HL-60 (cell line): ENCODE measurements at regions not wholly inside any gene's neighbourhood (a gene's known extent, or its start where the extent isn't known, plus 50 kb on each side); places are given as distances from the start of the nearest gene placed in this dataset.

Experiments used
- DNase-seq, 2 experiments: peaks; one replicate each; pipeline ENCODE4 v3.0.0-alpha.2; 2010 to 2020; ENCODE audit warnings: low read depth in 1 of 2, low spot score in 1 of 2
- H3K27ac ChIP-seq: fragments of 250-450 bp; sonication (Bioruptor Pico); replicated peaks from 2 replicates; pipeline ENCODE4 v1.5.1; 2020; ENCODE audit warnings: mild to moderate bottlenecking, moderate library complexity
- H3K27me3 ChIP-seq: fragments of 250-450 bp; sonication (Bioruptor Pico); 2 replicates; pipeline ENCODE4 v1.5.1; 2021; ENCODE audit warnings: mild to moderate bottlenecking, moderate library complexity; ENCODE audit not compliant: insufficient read depth, poor library complexity, severe bottlenecking
- H3K4me3 ChIP-seq: replicated peaks from 2 replicates; pipeline ENCODE4 v1.5.1; 2011; ENCODE audit warnings: mild to moderate bottlenecking, control low read depth, low read length; ENCODE audit not compliant: insufficient read depth
- CTCF ChIP-seq: IDR thresholded peaks from one replicate; pipeline ENCODE4 v1.5.1; 2011; ENCODE audit warnings: low read length, control low read depth, inconsistent platforms; ENCODE audit not compliant: insufficient read depth
- GABPA ChIP-seq: IDR thresholded peaks from 2 replicates; pipeline ENCODE4 v1.6.1; 2012; ENCODE audit warnings: low read depth
- POLR2AphosphoS5 ChIP-seq: IDR thresholded peaks from 2 replicates; pipeline ENCODE4 v1.6.1; 2012; ENCODE audit warnings: low read depth
- SPI1 ChIP-seq: IDR thresholded peaks from 2 replicates; pipeline ENCODE4 v1.6.1; 2012; ENCODE audit warnings: low read depth, mild to moderate bottlenecking, borderline replicate concordance
- TF ChIP-seq, protein P1 (sequence below): IDR thresholded peaks from 2 replicates; pipeline ENCODE4 v1.6.1; 2012; ENCODE audit warnings: low read depth; ENCODE audit not compliant: insufficient replicate concordance

- Histone ChIP-seq H3K27ac (no peak overlapping the region), H3K27me3 (no peaks in the 10 kb centered on the region), H3K4me3 (no peak overlapping the region)
- DNase-seq: no peak
- TF ChIP-seq GABPA (no peak), SPI1 (no peak), POLR2AphosphoS5 (no peak), CTCF (no peak)
- TF ChIP-seq, protein P1, sequence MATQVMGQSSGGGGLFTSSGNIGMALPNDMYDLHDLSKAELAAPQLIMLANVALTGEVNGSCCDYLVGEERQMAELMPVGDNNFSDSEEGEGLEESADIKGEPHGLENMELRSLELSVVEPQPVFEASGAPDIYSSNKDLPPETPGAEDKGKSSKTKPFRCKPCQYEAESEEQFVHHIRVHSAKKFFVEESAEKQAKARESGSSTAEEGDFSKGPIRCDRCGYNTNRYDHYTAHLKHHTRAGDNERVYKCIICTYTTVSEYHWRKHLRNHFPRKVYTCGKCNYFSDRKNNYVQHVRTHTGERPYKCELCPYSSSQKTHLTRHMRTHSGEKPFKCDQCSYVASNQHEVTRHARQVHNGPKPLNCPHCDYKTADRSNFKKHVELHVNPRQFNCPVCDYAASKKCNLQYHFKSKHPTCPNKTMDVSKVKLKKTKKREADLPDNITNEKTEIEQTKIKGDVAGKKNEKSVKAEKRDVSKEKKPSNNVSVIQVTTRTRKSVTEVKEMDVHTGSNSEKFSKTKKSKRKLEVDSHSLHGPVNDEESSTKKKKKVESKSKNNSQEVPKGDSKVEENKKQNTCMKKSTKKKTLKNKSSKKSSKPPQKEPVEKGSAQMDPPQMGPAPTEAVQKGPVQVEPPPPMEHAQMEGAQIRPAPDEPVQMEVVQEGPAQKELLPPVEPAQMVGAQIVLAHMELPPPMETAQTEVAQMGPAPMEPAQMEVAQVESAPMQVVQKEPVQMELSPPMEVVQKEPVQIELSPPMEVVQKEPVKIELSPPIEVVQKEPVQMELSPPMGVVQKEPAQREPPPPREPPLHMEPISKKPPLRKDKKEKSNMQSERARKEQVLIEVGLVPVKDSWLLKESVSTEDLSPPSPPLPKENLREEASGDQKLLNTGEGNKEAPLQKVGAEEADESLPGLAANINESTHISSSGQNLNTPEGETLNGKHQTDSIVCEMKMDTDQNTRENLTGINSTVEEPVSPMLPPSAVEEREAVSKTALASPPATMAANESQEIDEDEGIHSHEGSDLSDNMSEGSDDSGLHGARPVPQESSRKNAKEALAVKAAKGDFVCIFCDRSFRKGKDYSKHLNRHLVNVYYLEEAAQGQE: no peak
These were observed 141.9 kb downstream of the SLIT2 start for GRCh38 chr4:20393486-20394100.

DNA sequence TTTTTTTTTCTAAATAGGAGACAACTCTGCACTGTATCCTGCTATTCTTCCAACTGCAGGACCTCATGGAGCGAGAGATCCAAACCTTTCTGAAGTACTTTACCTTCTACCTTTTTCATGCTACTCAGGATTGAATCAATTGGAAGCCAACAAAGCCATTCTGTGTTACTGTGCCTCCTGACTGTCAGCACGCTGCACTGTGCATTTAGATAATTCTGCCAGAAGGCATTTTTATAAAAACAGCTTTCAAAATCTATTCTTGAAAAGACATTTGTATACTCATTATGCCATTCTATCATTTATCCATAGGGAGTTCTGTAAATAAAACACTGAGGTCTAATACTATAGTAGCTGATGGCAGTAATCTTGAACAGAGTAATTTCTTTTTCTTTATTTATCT is 142.8 kb downstream of the SLIT2 start:
- H3K27ac ChIP-seq: no peak overlapping the region
- no peak overlapping the region for H3K4me3 ChIP-seq
- TF ChIP-seq SPI1: no peak
- TF ChIP-seq CTCF: no peak
- TF ChIP-seq GABPA: no peak
- TF ChIP-seq POLR2AphosphoS5: no peak
- TF ChIP-seq, protein P1: no peak
- no peak for DNase-seq
- H3K27me3 ChIP-seq: no peaks in the 10 kb centered on the region

DNA sequence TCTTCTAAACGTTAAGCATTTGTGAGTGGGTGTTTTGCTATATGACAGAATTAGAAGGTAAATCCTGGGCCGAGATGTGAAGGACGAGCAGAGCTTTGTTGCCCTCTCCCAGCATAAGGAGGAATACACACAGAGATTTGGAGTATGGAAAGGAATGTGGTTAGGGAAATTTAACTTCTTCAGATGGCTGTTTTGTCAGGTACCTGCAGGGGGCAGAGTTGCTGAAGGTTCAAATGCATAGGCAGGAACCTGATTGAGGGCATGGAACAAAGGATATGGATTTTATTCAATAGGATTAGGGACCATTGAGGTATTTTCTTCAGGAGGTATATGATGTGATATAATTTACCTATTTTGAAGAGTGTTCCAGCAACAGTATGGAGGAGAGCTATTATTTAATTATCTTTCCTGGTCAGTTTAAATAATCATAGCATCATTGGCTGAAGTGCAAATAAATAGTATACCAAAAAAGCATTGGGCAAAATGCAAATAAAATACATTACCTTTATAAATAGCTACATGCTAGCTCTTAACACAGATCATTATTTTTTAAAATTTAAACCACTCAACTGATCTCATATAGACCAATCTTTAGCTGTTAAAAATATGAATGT is 143.6 kb downstream of the SLIT2 start:
- DNase-seq: peak in 1 of 2 experiments; percentile 18
- H3K27me3 ChIP-seq: no peaks in the 10 kb centered on the region
- TF ChIP-seq, protein P1: no peak
- peak; percentile 15 for TF ChIP-seq CTCF
- no peak overlapping the region for H3K27ac ChIP-seq
- no peak overlapping the region for H3K4me3 ChIP-seq
